IMR-90 (cell line): ENCODE measurements at regions not wholly inside any gene's neighbourhood (a gene's known extent, or its start where the extent isn't known, plus 50 kb on each side); places are given as distances from the start of the nearest gene placed in this dataset.

Source experiments
- CEBPB ChIP-seq: IDR thresholded peaks from 2 replicates; pipeline ENCODE4 v1.6.1; 2012; ENCODE audit warnings: low read depth, low read length, improper control_type of control experiment
- CTCF ChIP-seq: conservative IDR thresholded peaks from 2 replicates; pipeline ENCODE4 v1.5.1; 2012; ENCODE audit warnings: mild to moderate bottlenecking, low read depth, low read length, improper control_type of control experiment
- FOS ChIP-seq: fragments of 150-350 bp; IDR thresholded peaks from 2 replicates; pipeline ENCODE4 v1.6.1; 2016; ENCODE audit warnings: low read depth, low read length
- MAFK ChIP-seq: IDR thresholded peaks from 2 replicates; pipeline ENCODE4 v1.6.1; 2012; ENCODE audit warnings: low read depth, low read length, improper control_type of control experiment
- MAZ ChIP-seq: IDR thresholded peaks from 2 replicates; pipeline ENCODE4 v1.6.1; 2012; ENCODE audit warnings: low read depth, mild to moderate bottlenecking, low read length, improper control_type of control experiment, moderate library complexity, borderline replicate concordance
- POLR2A ChIP-seq: IDR thresholded peaks from 2 replicates; pipeline ENCODE4 v1.6.1; 2012; ENCODE audit warnings: mild to moderate bottlenecking, low read depth, low read length
- RAD21 ChIP-seq: IDR thresholded peaks from 2 replicates; pipeline ENCODE4 v1.6.1; 2012; ENCODE audit warnings: low read length, improper control_type of control experiment
- RCOR1 ChIP-seq: IDR thresholded peaks from 2 replicates; pipeline ENCODE4 v1.6.1; 2012; ENCODE audit warnings: mild to moderate bottlenecking, low read length, improper control_type of control experiment; ENCODE audit not compliant: insufficient replicate concordance
- SMC3 ChIP-seq: fragments of 150-350 bp; IDR thresholded peaks from 2 replicates; pipeline ENCODE4 v1.6.1; 2016; ENCODE audit warnings: low read depth, mild to moderate bottlenecking, antibody characterized with exemption, low read length, moderate library complexity
- USF2 ChIP-seq: fragments of 150-350 bp; IDR thresholded peaks from 2 replicates; pipeline ENCODE4 v1.6.1; 2017; ENCODE audit warnings: mild to moderate bottlenecking, antibody characterized with exemption, low read length, low read depth

- no peak for TF ChIP-seq FOS
- no peak for TF ChIP-seq RCOR1
- no peak for TF ChIP-seq CTCF
- no peak for TF ChIP-seq POLR2A
- no peak for TF ChIP-seq RAD21
- TF ChIP-seq SMC3 = no peak
- TF ChIP-seq MAZ = no peak
- no peak for TF ChIP-seq MAFK
- TF ChIP-seq CEBPB = no peak
- TF ChIP-seq USF2 = no peak
Measured at GRCh38 chr1:50285994-50286393, 137.2 kb downstream of the DMRTA2 start.
